RPMI7951 (cell line): ENCODE measurements at regions not wholly inside any gene's neighbourhood (a gene's known extent, or its start where the extent isn't known, plus 50 kb on each side); places are given as distances from the start of the nearest gene placed in this dataset.
A peak's percentile ranks its signal among the peaks of the same experiment; 100 is the strongest.
"Not testable (repeated sequence)": the region's sequence is repeated elsewhere in the genome, so short reads cannot be mapped to it uniquely, and the experiment has no call there.

Experiments used
- DNase-seq: peaks from one replicate; pipeline ENCODE4 v3.0.0-alpha.2; 2012; ENCODE audit warnings: low read depth

GRCh38 chrX:76774912-76775311 is 347.4 kb downstream of the MAGEE1 start:
- not testable (repeated sequence) for DNase-seq

- no peak for DNase-seq
Observed at GRCh38 chrX:76796311-76796710, 368.8 kb downstream of the MAGEE1 start.

- peak; percentile 1 for DNase-seq
Observed at GRCh38 chrX:76802708-76803107, 375.2 kb downstream of the MAGEE1 start.

GRCh38 chrX:76815754-76816153 is 388.2 kb downstream of the MAGEE1 start:
- no peak for DNase-seq

GRCh38 chrX:76817279-76817678 is 389.8 kb downstream of the MAGEE1 start:
- DNase-seq, result not testable (repeated sequence)

GRCh38 chrX:76821276-76821675 is 393.8 kb downstream of the MAGEE1 start:
- DNase-seq, result no peak

GRCh38 chrX:76827672-76828071 is 400.2 kb downstream of the MAGEE1 start:
- no peak for DNase-seq

GRCh38 chrX:76840902-76841301 is 413.4 kb downstream of the MAGEE1 start:
- not testable (repeated sequence) for DNase-seq

GRCh38 chrX:76850851-76851250 is 423.3 kb downstream of the MAGEE1 start:
- no peak for DNase-seq

GRCh38 chrX:76862509-76862908 is 435.0 kb downstream of the MAGEE1 start:
- no peak for DNase-seq

GRCh38 chrX:76893930-76894329 is 466.4 kb downstream of the MAGEE1 start:
- peak; percentile 0 for DNase-seq

GRCh38 chrX:76915836-76916235 is 488.3 kb downstream of the MAGEE1 start:
- no peak for DNase-seq

- DNase-seq, result no peak
Observed at GRCh38 chrX:76918033-76918432, 490.5 kb downstream of the MAGEE1 start.

- no peak for DNase-seq
Observed at GRCh38 chrX:76919761-76920160, 492.3 kb downstream of the MAGEE1 start.

- DNase-seq, result no peak
Observed at GRCh38 chrX:76920607-76921006, 493.1 kb downstream of the MAGEE1 start.

- no peak for DNase-seq
Observed at GRCh38 chrX:76921176-76921575, 493.7 kb downstream of the MAGEE1 start.

- no peak for DNase-seq
Observed at GRCh38 chrX:76922100-76922499, 494.6 kb downstream of the MAGEE1 start.

GRCh38 chrX:76924616-76925015 is 497.1 kb downstream of the MAGEE1 start:
- not testable (repeated sequence) for DNase-seq

- no peak for DNase-seq
Observed at GRCh38 chrX:76931518-76931917, 504.0 kb downstream of the MAGEE1 start.

- no peak for DNase-seq
Observed at GRCh38 chrX:76957485-76957884, 489.7 kb upstream of the FGF16 start.

- DNase-seq, result no peak
Observed at GRCh38 chrX:76971393-76972376, 475.5 kb upstream of the FGF16 start.

GRCh38 chrX:76977452-76977851 is 469.7 kb upstream of the FGF16 start:
- DNase-seq, result no peak

GRCh38 chrX:76987381-76987780 is 459.8 kb upstream of the FGF16 start:
- no peak for DNase-seq

GRCh38 chrX:76996641-76997040 is 450.5 kb upstream of the FGF16 start:
- DNase-seq, result no peak
